Type B pancreatic cell (in vitro differentiated cells): ENCODE measurements at regions not wholly inside any gene's neighbourhood (a gene's known extent, or its start where the extent isn't known, plus 50 kb on each side); places are given as distances from the start of the nearest gene placed in this dataset.
"Not testable (repeated sequence)": the region's sequence is repeated elsewhere in the genome, so short reads cannot be mapped to it uniquely, and the experiment has no call there.

Source experiments
- DNase-seq: peaks from one replicate; pipeline ENCODE4 v3.0.0; 2021; ENCODE audit warnings: mixed read lengths; ENCODE audit not compliant: unreplicated experiment; ENCODE audit errors: extremely low spot score
- H3K27ac Mint-ChIP-seq: 2 replicates; pipeline ENCODE4 v1.8.0; 2021; ENCODE audit warnings: mild to moderate bottlenecking, mixed read lengths
- H3K27me3 Mint-ChIP-seq: 2 replicates; pipeline ENCODE4 v1.8.0; 2021; ENCODE audit warnings: mixed read lengths
- H3K36me3 Mint-ChIP-seq: 2 replicates; pipeline ENCODE4 v1.8.0; 2021; ENCODE audit warnings: mixed read lengths
- H3K4me1 Mint-ChIP-seq: one replicate; pipeline ENCODE4 v1.8.0; 2021; ENCODE audit warnings: mixed read lengths; ENCODE audit not compliant: unreplicated experiment
- H3K4me3 Mint-ChIP-seq: 2 replicates; pipeline ENCODE4 v1.8.0; 2021; ENCODE audit warnings: mild to moderate bottlenecking, mixed read lengths
- H3K9me3 Mint-ChIP-seq: 2 replicates; pipeline ENCODE4 v1.8.0; 2021; ENCODE audit warnings: mixed read lengths
- TF ChIP-seq, protein P1 (sequence below): fragments of 200-600 bp; sonication (generic); conservative IDR thresholded peaks from 2 replicates; pipeline ENCODE4 v1.5.0; 2021; ENCODE audit warnings: antibody characterized with exemption, mild to moderate bottlenecking

DNA sequence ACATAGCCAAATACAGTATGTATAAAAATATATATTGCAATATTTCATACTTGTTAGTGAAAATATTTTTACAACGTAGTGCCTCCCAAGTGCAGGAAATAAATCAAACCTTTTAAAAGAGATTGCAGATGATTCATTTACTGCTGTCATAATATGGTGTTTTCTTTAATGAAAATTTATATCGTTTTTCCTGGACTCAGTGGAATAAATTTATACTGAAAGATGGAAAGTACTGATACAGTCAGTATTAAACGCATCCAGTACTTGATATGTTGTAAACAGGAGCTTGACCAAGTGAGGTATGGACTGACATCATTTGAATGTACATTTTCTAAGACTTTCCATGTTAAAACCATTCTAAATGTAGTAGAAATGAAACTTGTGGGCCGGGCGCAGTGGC lies 143.4 kb upstream of the ZNF608 start:
- Mint-ChIP-seq H3K27me3 (no peaks in the 10 kb centered on the region), H3K4me3 (no peak overlapping the region), H3K4me1 (peaks cover 27% of the 10 kb centered on the region), H3K36me3 (no peaks in the 10 kb centered on the region), H3K9me3 (no peaks in the 10 kb centered on the region), H3K27ac (no peak overlapping the region)
- TF ChIP-seq, protein P1, sequence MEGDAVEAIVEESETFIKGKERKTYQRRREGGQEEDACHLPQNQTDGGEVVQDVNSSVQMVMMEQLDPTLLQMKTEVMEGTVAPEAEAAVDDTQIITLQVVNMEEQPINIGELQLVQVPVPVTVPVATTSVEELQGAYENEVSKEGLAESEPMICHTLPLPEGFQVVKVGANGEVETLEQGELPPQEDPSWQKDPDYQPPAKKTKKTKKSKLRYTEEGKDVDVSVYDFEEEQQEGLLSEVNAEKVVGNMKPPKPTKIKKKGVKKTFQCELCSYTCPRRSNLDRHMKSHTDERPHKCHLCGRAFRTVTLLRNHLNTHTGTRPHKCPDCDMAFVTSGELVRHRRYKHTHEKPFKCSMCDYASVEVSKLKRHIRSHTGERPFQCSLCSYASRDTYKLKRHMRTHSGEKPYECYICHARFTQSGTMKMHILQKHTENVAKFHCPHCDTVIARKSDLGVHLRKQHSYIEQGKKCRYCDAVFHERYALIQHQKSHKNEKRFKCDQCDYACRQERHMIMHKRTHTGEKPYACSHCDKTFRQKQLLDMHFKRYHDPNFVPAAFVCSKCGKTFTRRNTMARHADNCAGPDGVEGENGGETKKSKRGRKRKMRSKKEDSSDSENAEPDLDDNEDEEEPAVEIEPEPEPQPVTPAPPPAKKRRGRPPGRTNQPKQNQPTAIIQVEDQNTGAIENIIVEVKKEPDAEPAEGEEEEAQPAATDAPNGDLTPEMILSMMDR, result no peak
- DNase-seq, result no peak

DNA sequence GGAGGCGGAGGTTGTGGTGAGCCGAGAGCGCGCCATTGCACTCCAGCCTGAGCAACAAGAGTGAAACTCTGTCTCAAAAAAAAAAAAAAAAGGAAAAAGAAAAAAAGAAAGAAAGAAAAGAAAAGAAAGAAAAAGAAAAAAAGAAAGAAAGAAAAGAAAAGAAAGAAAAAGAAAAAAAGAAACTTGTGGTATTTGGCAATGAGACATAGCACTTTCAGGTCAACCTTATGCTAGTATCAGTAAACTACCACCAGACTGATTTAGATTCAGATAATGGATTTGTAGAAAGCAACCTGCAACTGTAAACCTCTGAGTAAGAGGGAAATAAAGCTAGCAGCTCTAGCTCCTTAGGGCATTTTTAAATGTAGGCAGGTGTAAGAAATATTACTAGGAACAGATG lies 144.0 kb upstream of the ZNF608 start:
- H3K4me3 Mint-ChIP-seq, DNase-seq, H3K27me3 Mint-ChIP-seq, H3K36me3 Mint-ChIP-seq, H3K27ac Mint-ChIP-seq, H3K9me3 Mint-ChIP-seq: not testable (repeated sequence)
- H3K4me1 Mint-ChIP-seq, result peaks cover 32% of the 10 kb centered on the region

DNA sequence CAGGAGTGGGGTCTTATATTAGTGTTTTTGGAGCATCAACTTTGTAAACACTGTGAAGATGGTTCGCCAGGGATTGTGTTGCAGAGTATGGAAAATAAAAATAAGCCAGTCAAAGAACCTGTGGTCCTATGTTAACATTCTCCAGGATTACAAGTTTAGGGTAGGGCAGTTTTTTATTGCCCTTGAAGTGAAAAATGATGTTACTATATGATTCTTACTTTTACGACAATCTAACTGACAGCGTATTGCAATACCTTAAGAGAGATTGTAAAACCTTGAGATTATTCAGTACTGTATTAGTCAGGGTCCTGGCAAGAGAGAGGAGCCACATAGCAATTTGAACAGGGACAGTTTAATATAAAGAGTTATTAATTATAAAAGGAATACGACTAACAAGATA lies 144.7 kb upstream of the ZNF608 start:
- H3K9me3 Mint-ChIP-seq, result no peaks in the 10 kb centered on the region
- no peaks in the 10 kb centered on the region for H3K36me3 Mint-ChIP-seq
- no peaks in the 10 kb centered on the region for H3K27me3 Mint-ChIP-seq
- no peak overlapping the region for H3K4me3 Mint-ChIP-seq
- DNase-seq, result no peak
- H3K27ac Mint-ChIP-seq, result no peak overlapping the region
- H3K4me1 Mint-ChIP-seq, result peaks cover 32% of the 10 kb centered on the region
- TF ChIP-seq, protein P1, result no peak

DNA sequence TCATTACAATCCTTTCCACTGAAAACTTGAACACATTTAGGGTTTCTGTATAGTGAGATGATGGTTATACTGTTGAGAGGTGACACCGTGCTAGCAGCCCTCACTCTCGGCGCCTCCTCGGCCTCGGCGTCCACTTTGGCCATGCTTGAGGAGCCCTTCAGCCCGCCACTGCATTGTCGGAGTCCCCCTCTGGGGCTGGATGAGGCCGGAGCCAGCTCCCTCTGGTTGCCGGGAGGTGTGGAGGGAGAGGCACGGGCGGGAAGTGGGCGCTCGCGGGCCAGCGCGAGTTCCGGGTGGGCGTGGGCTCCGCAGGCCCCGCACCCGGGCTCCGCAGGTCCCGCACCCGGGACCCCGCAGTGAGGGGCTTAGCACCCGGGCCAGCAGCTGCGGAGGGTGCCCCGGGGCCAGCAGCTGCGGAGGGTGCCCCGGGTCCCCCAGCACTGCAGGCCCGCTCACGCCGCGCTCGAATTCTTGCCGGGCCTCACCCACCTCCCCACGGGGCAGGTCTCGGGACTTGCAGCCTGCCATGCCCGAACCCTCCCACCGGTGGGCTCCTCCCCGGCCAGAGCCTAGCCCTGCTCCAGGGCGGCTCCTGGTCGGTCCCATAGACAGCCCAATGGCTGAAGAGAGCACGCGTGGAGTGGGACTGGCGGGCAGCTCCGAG lies 145.9 kb upstream of the ZNF608 start:
- no peaks in the 10 kb centered on the region for H3K27me3 Mint-ChIP-seq
- TF ChIP-seq, protein P1, result no peak
- no peak overlapping the region for H3K27ac Mint-ChIP-seq
- H3K9me3 Mint-ChIP-seq, result no peaks in the 10 kb centered on the region
- no peak overlapping the region for H3K4me3 Mint-ChIP-seq
- peaks cover 28% of the 10 kb centered on the region for H3K4me1 Mint-ChIP-seq
- DNase-seq, result no peak
- H3K36me3 Mint-ChIP-seq, result no peaks in the 10 kb centered on the region

DNA sequence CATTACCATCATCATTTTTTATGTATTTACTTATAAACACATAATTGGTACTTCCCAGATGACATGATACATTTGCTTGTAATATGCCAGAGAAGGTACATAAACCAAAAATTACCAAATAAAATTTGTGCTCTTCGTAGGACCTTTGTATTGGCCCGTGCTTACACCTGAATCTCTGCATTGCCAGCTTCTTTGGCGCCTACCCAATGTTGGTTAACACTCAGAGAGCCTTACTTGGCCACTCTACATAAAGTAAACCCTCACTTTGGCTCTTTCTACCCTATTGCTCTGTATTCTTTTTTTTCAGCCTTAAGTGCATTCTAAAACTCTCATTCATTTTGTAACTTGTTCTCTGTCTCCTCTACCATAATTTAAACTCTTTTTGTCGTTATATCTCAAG lies 148.1 kb upstream of the ZNF608 start:
- Mint-ChIP-seq H3K27me3 (no peaks in the 10 kb centered on the region), H3K27ac (no peak overlapping the region), H3K4me3 (no peak overlapping the region), H3K9me3 (no peaks in the 10 kb centered on the region), H3K4me1 (peaks cover 6% of the 10 kb centered on the region), H3K36me3 (no peaks in the 10 kb centered on the region)
- DNase-seq, result no peak
- TF ChIP-seq, protein P1, result no peak

DNA sequence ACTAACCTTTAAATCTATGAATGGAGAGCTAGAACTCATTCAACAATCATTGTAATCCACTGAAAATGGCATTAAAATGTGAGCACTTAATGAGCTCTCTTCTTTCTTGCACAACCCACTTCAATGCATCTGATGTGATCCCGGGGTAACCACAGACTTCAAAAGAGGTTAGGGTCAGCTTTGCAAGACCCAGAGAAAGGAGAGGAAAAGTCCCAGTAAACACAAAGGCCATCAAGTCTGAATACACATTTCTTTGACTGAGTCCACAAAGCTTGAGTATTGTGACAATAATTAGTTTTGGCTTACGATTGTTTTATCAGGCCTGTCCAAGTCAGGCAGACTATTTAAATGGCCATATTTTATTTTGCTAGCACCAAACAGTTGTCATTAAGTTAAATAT lies 148.8 kb upstream of the ZNF608 start:
- no peak for DNase-seq
- H3K36me3 Mint-ChIP-seq, result no peaks in the 10 kb centered on the region
- H3K4me3 Mint-ChIP-seq, result no peak overlapping the region
- H3K4me1 Mint-ChIP-seq, result peaks cover 5% of the 10 kb centered on the region
- no peak overlapping the region for H3K27ac Mint-ChIP-seq
- H3K9me3 Mint-ChIP-seq, result no peaks in the 10 kb centered on the region
- no peaks in the 10 kb centered on the region for H3K27me3 Mint-ChIP-seq
- TF ChIP-seq, protein P1, result no peak
